ENCODE measurements at regions not wholly inside any gene's neighbourhood (a gene's known extent, or its start where the extent isn't known, plus 50 kb on each side); places are given as distances from the start of the nearest gene placed in this dataset.

GRCh38 chr10:111962951-111963350, 220.6 kb downstream of the GPAM start:
- TF ChIP-seq POLR2AphosphoS5 (IDR thresholded peaks at IDR 0.05; ENCODE audit: insufficient read depth, low read depth, low read length) = no peak
- TF ChIP-seq CTCF (IDR thresholded peaks at IDR 0.05; ENCODE audit: extremely low read depth in 1 of 2, insufficient read depth in 1 of 2, low read depth in 1 of 2, low read length in 2 of 2) = no peak
- TF ChIP-seq MAX (IDR thresholded peaks at IDR 0.05; ENCODE audit: insufficient read depth, insufficient read length) = no peak

All from endothelial cell of umbilical vein (primary cell).